Coronary artery (tissue), 2 donors: ENCODE measurements at regions not wholly inside any gene's neighbourhood (a gene's known extent, or its start where the extent isn't known, plus 50 kb on each side); places are given as distances from the start of the nearest gene placed in this dataset.

Source experiments
- DNase-seq: peaks from one replicate; pipeline ENCODE4 v3.0.0-alpha.2; 2017; ENCODE audit warnings: low spot score
- H3K27ac ChIP-seq, 2 donors: fragments of 200-600 bp; sonication (generic); one replicate each; pipeline ENCODE4 v1.5.1; 2016 to 2019
- H3K4me3 ChIP-seq: fragments of 200-600 bp; sonication (generic); 2 replicates; pipeline ENCODE4 v1.5.1; 2016; ENCODE audit warnings: mild to moderate bottlenecking, moderate library complexity
- TF ChIP-seq, protein P1 (sequence below): fragments of 200-600 bp; sonication (generic); IDR thresholded peaks from one replicate; pipeline ENCODE4 v1.5.1; 2019; ENCODE audit warnings: antibody characterized with exemption

DNA sequence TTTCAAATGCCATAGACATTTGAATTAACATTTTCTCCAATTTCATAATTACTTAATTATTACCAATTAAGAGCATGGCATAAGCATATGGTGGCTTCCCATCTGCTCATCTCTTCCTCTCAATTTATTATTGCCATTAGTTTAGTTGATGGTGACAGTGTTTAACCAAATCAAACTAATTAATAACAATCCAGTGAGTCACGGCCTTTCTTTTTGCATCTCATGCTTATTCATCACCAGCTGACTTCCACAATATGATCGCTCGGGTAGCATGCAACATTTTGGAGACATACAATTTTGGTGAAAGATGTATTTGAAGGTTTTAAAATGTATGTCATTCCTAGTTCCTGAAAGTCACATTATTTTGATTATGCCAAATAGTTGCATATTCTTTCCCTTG lies 172.8 kb upstream of the TACR3 start:
- Histone ChIP-seq H3K4me3 (no peak overlapping the region), H3K27ac (no peak overlapping the region)
- DNase-seq, result no peak
- TF ChIP-seq, protein P1, sequence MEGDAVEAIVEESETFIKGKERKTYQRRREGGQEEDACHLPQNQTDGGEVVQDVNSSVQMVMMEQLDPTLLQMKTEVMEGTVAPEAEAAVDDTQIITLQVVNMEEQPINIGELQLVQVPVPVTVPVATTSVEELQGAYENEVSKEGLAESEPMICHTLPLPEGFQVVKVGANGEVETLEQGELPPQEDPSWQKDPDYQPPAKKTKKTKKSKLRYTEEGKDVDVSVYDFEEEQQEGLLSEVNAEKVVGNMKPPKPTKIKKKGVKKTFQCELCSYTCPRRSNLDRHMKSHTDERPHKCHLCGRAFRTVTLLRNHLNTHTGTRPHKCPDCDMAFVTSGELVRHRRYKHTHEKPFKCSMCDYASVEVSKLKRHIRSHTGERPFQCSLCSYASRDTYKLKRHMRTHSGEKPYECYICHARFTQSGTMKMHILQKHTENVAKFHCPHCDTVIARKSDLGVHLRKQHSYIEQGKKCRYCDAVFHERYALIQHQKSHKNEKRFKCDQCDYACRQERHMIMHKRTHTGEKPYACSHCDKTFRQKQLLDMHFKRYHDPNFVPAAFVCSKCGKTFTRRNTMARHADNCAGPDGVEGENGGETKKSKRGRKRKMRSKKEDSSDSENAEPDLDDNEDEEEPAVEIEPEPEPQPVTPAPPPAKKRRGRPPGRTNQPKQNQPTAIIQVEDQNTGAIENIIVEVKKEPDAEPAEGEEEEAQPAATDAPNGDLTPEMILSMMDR, result no peak

DNA sequence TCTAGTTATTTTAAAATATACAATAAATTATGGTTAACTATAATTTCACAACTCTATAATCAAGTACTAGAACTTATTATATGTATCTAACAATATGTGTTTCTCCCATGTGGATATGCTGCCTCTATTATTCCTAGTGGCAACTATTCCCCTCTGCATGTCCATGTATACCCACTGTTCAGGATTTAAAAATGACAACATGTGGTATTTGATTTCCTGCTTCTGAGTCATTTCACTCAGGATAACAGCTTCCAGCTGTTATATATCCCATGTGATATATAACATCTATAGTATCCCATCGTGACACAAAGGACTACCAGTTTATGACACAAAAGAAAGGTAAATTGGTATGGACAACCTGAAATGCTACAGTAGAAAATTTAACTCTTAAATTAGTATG lies 167.4 kb upstream of the TACR3 start:
- Histone ChIP-seq H3K27ac (no peak overlapping the region), H3K4me3 (no peak overlapping the region)
- TF ChIP-seq, protein P1, result no peak
- no peak for DNase-seq

DNA sequence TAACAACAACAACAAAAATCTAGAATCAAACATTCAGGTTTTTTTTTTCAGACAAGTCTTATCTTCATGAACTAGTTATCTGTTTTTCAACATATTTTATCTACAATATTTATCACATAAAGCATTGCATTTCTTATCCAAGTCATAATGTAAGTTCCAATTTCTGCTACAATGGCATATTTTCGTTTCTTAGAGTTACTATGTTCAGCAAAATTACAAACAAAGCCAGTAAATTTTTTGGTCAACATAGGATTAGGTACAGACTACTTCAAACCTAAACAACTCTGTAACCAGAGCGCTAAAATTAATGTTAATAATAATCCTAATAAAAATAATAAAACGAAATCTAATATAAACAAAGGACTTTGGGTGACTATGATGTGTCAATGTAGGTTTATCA lies 165.4 kb upstream of the TACR3 start:
- Histone ChIP-seq H3K4me3 (no peak overlapping the region), H3K27ac (no peak overlapping the region)
- DNase-seq, result no peak
- TF ChIP-seq, protein P1, result no peak

DNA sequence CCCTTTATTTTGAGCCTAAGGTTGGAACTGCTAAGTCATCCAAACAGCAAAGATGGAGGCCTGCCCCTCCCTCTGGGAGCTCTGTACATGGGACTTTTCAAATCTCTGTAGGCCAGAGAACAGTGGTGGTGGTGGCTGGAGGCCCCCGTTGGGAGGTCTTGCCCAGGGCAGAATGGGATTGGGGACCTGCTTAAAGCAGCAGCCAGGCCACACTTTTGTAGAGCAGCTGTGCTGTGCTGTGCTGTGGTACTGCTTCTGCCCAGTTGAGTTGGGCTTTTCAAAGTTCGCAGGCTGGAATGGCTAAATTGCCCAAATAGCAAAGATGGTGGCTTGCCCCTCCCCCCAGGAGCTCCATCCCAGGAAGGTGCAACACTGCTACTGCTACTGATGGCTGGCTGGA lies 147.5 kb upstream of the TACR3 start:
- DNase-seq, result no peak

DNA sequence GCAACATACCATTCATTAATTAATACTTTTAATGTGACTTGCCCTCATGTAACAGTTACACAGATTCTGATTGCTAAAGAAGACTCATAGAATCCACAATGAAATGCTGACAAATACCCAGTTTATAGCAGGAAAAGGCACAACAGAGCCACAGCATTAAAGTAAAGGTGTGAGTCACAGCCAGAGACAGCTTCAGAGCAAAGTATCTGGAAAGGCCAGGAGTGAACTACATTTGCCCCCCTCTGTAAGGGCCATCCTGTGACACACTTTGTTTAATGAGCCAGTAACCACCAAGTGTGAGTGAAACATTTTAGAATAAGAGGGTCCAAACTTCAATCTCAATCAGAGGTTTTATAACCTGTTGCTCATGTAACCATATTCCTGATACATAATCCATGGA lies 133.8 kb upstream of the TACR3 start:
- no peak overlapping the region for H3K4me3 ChIP-seq
- TF ChIP-seq, protein P1, result no peak
- no peak for DNase-seq
- no peak overlapping the region for H3K27ac ChIP-seq

More for the DNA sequence above, 147.5 kb upstream of the TACR3 start:
- TF ChIP-seq, protein P1, result no peak
- Histone ChIP-seq H3K27ac (no peak overlapping the region), H3K4me3 (no peak overlapping the region)

DNA sequence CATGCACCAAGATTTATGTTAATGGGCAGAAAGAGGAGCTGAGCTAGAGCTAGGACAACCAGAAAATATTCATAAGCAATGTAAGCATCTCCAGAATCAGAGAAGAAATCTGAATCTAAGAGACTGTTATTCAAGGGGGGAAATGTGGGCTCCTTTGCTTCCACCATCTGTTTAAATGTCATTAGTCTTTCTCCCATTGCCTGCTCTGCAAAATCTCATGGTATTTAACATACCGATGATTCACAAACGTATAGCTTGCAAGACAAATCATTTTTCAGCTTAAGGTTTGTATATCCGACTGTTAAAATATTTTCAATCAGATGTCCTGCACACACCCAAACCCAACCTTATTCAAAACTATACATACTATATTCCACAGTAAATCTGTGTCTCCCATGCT lies 133.4 kb upstream of the TACR3 start:
- DNase-seq, result no peak
- H3K27ac ChIP-seq, result no peak overlapping the region
- TF ChIP-seq, protein P1, result no peak
- H3K4me3 ChIP-seq, result no peak overlapping the region

DNA sequence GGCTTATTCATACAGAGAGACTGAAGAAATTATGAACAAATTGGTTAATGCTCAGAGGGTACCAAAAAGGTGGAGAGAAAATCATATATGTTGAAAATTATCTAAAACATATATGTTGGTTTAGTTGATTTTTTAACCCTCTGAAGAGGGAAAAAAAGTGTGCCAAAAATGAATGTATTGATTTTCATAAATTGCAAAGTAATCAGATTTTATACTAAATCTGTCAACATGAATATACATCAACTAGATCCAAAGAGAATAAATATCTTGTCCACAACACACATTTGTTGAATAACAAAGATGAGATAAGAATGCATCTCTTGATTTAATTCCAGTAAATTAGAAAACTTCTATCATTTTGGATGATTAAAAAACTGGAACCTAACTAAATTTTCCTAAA lies 125.3 kb upstream of the TACR3 start:
- no peak overlapping the region for H3K27ac ChIP-seq
- no peak for DNase-seq
- no peak overlapping the region for H3K4me3 ChIP-seq
- TF ChIP-seq, protein P1, result no peak
